GM18951 (cell line): ENCODE measurements at regions not wholly inside any gene's neighbourhood (a gene's known extent, or its start where the extent isn't known, plus 50 kb on each side); places are given as distances from the start of the nearest gene placed in this dataset.
"Not testable (repeated sequence)": the region's sequence is repeated elsewhere in the genome, so short reads cannot be mapped to it uniquely, and the experiment has no call there.

Experiments used
- POLR2A ChIP-seq: IDR thresholded peaks from 4 replicates; pipeline ENCODE4 v1.6.1; 2011; ENCODE audit warnings: mild to moderate bottlenecking; ENCODE audit not compliant: insufficient read length, insufficient read depth; ENCODE audit errors: extremely low read depth
- in situ Hi-C: fragments of 300-500 bp; cut with MboI; formaldehyde crosslinking; loops from one replicate; pipeline ENCODE4 v1.12.0; 2022; ENCODE audit warnings: low sequenced_read_pairs, mixed read lengths, inconsistent platforms; ENCODE audit not compliant: unreplicated experiment

DNA sequence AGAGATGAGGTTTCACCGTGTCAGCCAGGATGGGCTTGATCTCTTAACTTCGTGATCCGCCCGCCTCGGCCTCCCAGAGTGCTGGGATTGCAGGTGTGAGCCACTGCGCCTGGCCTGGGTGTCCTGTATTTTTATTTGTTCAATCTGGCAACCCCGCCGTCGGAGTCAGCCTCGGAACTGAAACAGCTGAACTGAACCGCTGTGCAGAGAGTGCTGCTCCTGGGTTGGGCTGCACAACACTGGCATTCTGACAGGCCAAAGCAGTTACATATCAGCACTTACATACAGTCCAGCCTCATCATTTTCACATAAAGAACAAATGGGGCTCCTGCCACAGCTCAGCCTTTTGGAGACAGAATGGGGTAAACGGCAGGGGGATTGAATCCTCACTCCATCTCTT lies 185.6 kb downstream of the C9orf50 start:
- TF ChIP-seq POLR2A, result no peak
- in situ Hi-C loops, result no loop called here

DNA sequence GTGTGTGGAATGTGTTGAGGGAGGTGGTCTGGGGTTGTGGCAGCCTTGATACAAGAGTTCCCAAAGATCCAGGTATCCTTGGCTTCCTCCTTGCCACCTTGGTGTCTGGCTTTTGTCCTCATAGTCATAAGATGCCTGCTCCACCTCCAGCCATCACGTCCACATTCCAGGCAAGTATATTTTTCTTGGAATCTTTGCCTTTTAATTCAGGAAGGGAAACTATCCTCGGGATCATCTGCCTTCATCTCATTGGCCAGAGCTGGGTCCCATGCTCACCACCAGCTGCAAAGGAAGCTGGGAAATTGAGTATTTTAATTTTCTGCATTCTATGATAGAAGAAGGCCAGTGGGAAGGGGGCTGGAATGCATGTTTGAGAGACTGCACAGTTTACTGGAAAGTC lies 186.7 kb downstream of the C9orf50 start:
- no peak for TF ChIP-seq POLR2A
- in situ Hi-C loops, result no loop called here

DNA sequence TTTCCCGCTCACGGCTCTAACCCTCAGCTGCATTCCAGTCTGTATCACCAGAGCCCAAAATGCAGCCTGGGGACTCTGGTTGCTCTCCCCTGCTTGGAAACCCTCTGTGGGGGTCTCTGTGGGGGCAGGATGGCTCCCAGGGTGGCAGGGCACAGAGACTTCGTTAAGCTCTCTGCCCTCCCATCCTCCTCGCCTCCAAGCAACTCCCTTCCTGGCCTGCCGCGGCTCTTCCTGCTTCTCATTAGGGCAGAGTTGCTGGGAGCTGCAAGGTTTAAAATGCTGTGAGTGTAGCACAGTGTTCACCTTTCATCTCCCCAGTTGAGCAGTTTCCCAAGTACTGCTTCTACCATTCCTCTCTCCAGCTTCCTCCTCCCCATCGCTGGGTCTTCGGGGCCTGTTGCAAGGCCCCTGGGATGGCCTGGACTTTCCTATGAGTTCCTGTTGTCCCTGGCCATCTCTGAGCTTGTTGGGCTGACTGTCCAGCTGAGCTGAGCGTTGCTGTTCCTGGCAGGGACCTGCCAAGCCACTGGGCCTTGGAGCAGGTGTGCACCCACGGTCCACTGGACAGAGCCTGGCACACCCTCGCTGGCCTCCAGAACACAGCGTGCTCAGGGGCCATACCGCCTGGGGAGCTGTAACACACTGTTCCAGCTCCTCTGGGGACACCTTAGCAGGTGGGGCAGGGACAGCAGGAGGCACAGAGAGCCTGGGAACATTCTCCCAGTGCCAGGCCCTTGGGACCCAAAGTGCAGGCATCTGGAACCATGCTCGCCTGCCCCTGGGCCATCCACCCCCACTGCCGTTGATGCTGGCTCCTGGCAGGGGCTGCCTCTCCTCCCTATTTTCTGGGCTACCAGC lies 188.4 kb downstream of the C9orf50 start:
- in situ Hi-C loops, result no loop called here
- TF ChIP-seq POLR2A, result no peak

DNA sequence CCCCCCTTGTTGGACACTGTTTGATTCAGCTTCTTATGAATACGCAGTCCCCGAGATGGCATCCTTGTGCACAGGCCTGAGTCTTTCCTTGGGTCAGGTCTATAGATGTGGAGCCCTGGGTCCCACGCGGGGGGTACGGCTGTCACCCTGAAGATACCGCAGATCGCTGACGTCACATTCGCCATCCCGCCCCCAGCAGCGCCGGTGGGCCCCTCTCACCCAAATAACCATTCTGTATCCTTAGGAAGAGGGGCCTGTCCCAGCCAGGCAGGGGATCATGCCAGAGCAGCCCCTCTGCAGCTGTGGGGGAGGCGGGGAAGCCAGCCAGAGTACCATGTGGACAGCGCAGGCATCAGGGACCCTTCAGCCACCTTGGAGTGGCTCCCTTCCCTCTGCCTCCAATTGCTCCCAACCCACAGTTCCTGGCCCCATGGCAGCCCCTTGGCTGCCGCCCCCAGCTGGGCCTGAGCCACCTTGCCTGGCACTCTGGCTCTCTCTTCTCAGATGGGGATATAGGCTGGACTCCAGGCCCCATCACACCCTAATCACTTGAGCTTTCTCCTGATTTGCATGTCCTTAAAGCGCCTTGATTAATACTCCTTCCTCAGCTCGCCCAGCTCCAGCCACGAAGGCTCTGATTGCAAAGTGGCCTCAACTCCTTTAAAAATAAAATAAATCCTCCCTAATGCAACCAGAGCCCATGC lies 189.8 kb downstream of the C9orf50 start:
- TF ChIP-seq POLR2A, result no peak

DNA sequence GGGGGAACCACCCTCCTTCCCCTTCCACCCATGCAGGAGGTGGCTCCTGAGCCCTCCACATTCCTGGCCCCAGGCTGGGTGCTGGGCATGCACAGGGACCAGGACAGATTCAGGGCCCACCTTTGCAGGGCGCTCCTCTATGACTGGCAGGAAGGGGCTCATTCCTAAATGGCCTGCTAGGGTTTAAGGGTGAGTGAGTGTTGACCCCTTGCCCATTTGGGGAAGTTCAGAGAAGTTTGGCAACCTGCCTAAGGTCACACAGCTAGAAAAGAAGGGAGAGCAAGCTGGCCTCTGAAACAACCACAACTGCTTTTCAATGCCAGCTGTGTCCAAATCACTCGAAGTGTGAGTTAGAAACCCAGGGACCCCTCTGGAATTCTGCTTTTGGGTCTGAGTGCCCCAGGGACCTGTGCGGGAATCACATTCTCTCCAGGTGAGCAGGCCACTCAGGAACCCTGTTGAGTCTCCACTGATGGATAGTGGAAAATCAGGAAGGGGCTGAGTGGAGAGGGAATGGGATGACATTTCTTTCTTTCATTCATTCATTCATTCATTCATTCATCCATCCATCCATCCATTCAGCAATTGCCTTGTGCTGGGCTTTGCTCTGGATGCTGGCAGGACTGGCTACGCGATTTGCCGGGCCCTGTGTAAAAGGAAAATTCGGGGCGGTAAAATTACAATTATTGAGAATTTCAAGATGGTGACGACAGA lies 191.9 kb downstream of the C9orf50 start:
- in situ Hi-C loops, result no loop called here
- no peak for TF ChIP-seq POLR2A

More for the DNA sequence above, 189.8 kb downstream of the C9orf50 start:
- in situ Hi-C loops, result no loop called here

DNA sequence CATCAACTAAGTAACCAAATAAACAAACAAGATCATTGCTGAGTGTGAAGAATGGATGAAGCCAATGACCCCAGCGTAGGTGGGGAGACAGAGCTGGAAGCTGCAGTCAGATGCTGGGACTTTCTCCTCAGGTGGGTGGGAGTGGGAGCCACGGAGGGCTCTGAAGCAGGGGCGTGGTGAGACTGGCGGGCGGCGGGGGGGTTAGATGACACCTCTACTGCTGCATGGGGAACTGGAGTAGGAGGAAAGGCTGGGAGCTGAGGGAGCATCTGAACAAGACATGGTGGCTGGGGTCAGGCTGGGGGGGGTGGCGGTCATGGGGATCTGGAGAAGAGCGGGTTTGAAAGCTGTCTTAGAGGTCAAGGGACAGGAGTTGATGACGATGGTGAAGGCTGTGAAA lies 193.8 kb downstream of the C9orf50 start:
- in situ Hi-C loops, result no loop called here
- TF ChIP-seq POLR2A, result no peak

DNA sequence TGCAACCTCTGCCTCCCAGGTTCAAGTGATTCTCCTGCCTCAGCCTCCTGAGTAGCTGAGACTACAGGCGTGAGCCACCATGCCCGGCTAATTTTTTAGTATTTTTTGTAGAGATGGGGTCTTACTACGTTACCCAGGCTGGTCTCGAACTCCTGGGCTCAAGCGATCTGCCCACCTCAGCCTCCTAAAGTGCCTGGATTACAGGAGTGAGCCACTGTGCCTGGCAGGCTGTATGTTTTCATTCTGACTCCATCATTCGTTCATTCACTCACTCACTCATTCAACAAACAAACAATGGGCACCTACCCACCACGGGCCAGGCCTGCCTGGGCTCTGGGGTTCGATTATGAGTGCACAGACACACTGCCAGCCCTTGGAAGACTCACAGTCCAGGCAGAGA lies 197.1 kb downstream of the C9orf50 start:
- in situ Hi-C loops, result not testable (repeated sequence)

DNA sequence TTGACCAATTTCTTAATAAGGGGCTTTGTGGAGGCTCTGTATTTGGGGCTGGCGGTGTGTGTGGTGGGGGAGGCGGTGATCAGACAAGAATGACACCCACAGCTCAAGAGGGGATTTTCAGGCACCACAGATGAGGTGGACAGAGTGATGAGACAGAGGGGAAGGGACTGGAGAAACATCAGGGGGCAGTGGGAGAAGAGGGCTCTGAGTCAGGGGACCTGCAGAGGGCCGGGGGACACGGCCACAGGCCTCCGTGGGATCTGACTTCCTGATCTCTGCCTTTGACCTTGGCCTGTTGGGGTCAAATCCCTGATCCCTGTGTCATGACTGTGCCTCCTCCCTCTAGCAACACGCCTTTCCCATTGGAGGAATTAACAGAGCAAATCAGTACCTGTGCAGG lies 197.7 kb downstream of the C9orf50 start:
- in situ Hi-C loops, result no loop called here
- TF ChIP-seq POLR2A, result no peak

DNA sequence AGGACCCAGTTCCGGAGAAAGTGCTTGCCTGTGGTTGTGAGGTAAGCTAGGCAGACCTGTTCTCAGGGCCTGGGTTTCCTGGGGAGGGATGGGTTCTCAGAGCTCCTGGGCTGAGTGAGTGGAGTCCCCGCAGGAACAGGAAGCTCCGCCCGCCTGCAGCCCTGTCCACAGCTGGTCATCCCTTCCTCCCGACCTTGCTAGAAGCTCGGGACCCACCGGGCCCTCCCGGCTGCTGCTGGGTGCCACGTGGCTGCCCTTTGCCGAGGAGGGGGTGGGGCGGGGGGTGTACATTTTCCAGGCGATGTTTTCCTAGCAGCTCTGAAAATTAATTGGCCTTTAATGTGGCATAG lies 198.1 kb downstream of the C9orf50 start:
- in situ Hi-C loops, result no loop called here
- TF ChIP-seq POLR2A, result no peak

DNA sequence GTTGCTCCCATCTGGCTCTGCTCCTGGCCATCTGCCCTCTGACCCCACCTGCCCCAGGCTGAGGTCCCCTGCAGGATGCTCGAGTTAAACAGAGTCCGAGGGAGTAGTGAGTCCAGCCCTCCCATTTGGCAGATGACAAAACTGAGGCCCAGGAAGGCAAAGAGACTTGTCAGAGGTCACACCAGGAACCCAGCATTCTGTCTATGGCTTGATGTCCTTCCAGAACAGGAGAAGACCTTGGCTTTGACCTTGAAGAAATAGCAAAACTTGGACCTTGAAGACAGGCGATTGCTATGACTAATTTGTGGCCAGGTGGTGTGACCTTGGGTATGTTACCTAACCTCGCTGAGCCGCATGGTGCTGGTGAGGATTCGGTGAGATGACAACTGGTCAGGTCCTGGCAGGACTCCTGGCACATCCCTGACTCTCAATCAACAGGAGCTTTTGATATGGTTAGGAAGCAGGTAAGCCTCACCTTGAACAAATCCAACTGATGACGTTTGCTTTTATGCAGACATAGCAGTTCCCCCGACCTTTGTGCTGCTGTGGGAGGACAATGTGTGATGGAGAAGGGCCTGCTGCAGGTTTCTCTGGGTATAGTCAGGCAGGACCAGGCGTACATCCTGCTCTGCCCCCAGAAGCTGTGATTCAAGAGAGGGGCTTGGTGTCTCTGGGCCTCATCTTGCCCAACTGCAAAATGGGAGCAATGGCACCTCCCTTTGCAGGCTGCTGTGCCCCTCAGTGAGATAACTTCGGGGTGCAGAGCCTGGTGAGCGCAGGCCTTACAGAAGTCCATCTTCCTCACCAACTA lies 198.7 kb downstream of the C9orf50 start:
- TF ChIP-seq POLR2A, result no peak
- in situ Hi-C loops, result no loop called here

DNA sequence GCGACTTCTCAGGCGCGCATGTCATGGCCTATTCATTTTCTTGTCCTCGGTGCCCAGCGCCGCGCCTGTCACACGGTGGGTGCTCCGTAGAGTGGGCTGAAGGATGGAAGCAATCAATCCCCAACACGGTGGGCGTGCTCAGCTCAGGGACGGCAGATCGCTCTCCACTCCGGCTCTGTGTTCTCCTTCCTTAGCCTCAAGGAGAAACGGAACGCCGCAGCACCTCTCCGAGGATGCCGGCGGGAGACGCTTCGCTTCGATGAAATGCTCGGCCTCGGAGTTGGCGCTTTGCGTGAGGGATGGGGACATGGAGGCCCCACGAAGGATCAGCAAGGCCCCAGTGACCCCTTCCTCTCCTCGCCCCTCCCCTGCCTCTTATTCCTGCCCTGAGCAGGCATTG lies 199.5 kb downstream of the C9orf50 start:
- no peak for TF ChIP-seq POLR2A
- in situ Hi-C loops, result no loop called here

DNA sequence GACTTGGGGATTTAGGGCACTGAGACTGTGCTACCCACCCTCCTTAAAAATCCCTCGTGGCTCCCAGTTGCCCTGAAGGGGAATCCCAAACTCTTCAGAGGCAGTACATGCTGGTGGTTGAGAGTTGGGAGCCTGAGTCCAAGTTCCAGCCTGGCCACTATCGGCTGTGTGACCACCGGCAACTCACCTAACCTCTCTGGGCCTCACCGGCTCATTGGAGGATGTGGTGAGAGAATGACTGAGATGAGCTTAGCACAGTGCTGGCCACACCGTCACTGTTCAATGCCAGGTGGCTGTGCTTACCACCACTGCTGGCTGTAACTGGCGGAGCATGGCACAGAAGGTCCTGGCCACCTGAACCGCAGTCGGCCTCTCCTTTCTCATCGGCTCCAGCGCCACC lies 200.2 kb downstream of the C9orf50 start:
- no peak for TF ChIP-seq POLR2A
- in situ Hi-C loops, result no loop called here

DNA sequence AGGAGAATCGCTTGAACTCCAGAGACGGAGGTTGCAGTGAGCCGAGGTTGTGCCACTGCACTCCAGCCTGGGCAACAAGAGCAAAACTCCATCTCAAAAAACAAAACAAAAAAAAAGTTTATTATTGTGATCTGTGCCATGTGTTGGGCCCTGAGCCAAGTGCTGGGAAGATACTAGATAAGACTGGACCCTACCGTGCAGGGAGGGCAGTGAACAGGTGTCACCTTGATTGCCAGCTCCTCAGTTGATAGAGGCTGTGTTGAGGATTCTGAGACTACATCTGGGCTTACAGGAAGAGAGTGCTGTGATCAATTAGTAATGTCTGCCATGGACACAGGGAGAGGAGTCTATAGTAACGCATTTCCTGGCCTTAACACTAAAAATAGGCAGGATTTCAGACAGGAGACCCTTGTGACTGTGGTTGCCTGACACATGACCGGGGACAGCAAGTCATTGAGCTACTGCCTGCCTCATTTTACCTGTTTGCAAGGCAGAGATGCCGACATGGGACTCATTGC lies 201.5 kb downstream of the C9orf50 start:
- in situ Hi-C loops, result no loop called here
- no peak for TF ChIP-seq POLR2A

DNA sequence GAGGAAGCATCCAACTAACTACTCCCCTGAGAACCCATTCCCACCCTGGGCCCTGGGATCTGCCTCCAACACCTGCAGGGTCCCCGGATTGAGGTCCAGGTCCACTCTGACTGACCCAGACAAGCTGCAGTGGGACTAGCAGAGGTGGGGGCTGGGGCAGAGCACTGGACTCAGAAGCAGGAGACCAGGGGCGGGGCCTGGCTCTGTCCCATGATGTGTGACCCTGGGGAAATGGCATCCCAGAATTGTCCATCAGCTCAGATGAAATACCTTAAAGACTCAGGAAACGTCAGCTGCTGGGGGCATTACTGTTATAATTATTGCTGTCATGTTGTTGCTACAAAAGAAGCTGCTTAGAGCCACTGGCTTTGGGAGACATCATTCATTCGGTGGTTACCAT lies 202.4 kb downstream of the C9orf50 start:
- TF ChIP-seq POLR2A, result no peak
- in situ Hi-C loops, result no loop called here
